DOHH2 (cell line): ENCODE measurements at regions not wholly inside any gene's neighbourhood (a gene's known extent, or its start where the extent isn't known, plus 50 kb on each side); places are given as distances from the start of the nearest gene placed in this dataset.

Source experiments
- H3F3A ChIP-seq: fragments of 200-600 bp; sonication (generic), shearing (Covaris generic); 2 replicates; pipeline ENCODE4 v1.6.0; 2016; ENCODE audit warnings: antibody characterized with exemption, mild to moderate bottlenecking; ENCODE audit not compliant: control insufficient read depth, insufficient read depth
- H3K27ac ChIP-seq: fragments of 200-600 bp; sonication (generic); 2 replicates; pipeline ENCODE4 v1.5.1; 2014; ENCODE audit warnings: low read depth, mild to moderate bottlenecking, low read length, moderate library complexity
- H3K27me3 ChIP-seq: fragments of 200-600 bp; sonication (generic); 2 replicates; pipeline ENCODE4 v1.6.1; 2014; ENCODE audit warnings: mild to moderate bottlenecking, low read length, mixed read lengths; ENCODE audit not compliant: control insufficient read depth
- H3K36me3 ChIP-seq: fragments of 200-600 bp; sonication (generic); 2 replicates; pipeline ENCODE4 v1.6.1; 2014; ENCODE audit warnings: mild to moderate bottlenecking, low read length, moderate library complexity, mixed read lengths; ENCODE audit not compliant: control insufficient read depth
- H3K4me1 ChIP-seq: fragments of 200-600 bp; sonication (generic); 2 replicates; pipeline ENCODE4 v1.6.1; 2014; ENCODE audit warnings: mild to moderate bottlenecking, low read length, mixed read lengths; ENCODE audit not compliant: control insufficient read depth
- H3K4me2 ChIP-seq: fragments of 200-600 bp; sonication (generic); 2 replicates; pipeline ENCODE4 v1.6.0; 2014; ENCODE audit warnings: mild to moderate bottlenecking, low read length, moderate library complexity
- H3K4me3 ChIP-seq: fragments of 200-600 bp; sonication (generic); 2 replicates; pipeline ENCODE4 v1.5.1; 2014; ENCODE audit warnings: mild to moderate bottlenecking, low read length, mixed read lengths
- H3K79me2 ChIP-seq: fragments of 200-600 bp; sonication (generic); 2 replicates; pipeline ENCODE4 v1.6.1; 2014; ENCODE audit warnings: mild to moderate bottlenecking, low read length, mixed read lengths; ENCODE audit not compliant: control insufficient read depth
- H3K9me2 ChIP-seq: fragments of 200-600 bp; sonication (generic); replicated peaks from 2 replicates; pipeline ENCODE4 v1.6.1; 2014; ENCODE audit warnings: mild to moderate bottlenecking, low read length, mixed read lengths; ENCODE audit not compliant: control insufficient read depth
- H3K9me3 ChIP-seq: fragments of 200-600 bp; sonication (generic); 2 replicates; pipeline ENCODE4 v1.6.1; 2014; ENCODE audit warnings: antibody characterized with exemption, low read length, mixed read lengths; ENCODE audit not compliant: control insufficient read depth, insufficient read depth
- H4K20me1 ChIP-seq: fragments of 200-600 bp; sonication (generic); 2 replicates; pipeline ENCODE4 v1.6.0; 2014; ENCODE audit warnings: low read depth, mild to moderate bottlenecking, antibody characterized with exemption, low read length, moderate library complexity; ENCODE audit not compliant: control insufficient read depth, insufficient read depth
- EZH2phosphoT487 ChIP-seq: fragments of 200-600 bp; sonication (generic); IDR thresholded peaks from 2 replicates; pipeline ENCODE4 v1.6.1; 2017; ENCODE audit warnings: borderline replicate concordance, mild to moderate bottlenecking, antibody characterized with exemption, low read length, moderate library complexity, mixed read lengths
- TF ChIP-seq, protein P1 (sequence below): fragments of 200-600 bp; sonication (generic); IDR thresholded peaks from one replicate; pipeline ENCODE4 v1.5.1; 2014; ENCODE audit warnings: antibody characterized with exemption, mild to moderate bottlenecking, low read depth, low read length; ENCODE audit not compliant: poor library complexity, severe bottlenecking

DNA sequence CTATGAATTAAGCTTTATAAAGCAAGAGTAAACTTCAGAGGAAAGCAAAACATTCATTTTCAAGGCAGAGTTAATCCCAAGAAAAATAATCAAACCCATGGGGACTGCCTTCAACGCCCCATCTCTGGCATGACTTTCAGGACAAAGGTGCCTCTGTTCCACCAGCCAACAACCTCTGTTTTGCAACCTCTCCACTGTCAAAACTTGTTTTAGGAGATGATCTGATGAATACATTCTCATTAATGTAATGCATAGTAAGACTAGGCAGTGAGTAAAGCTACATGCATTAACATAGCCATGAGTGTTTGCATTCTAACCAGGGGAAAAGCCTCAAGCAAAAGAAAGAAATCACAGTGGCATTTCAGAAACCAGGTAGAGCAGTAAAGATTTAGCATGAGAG lies 357.0 kb downstream of the FBXO15 start:
- H3K4me3 ChIP-seq = no peak overlapping the region
- H4K20me1 ChIP-seq = no peaks in the 10 kb centered on the region
- H3K36me3 ChIP-seq = no peaks in the 10 kb centered on the region
- TF ChIP-seq, protein P1, sequence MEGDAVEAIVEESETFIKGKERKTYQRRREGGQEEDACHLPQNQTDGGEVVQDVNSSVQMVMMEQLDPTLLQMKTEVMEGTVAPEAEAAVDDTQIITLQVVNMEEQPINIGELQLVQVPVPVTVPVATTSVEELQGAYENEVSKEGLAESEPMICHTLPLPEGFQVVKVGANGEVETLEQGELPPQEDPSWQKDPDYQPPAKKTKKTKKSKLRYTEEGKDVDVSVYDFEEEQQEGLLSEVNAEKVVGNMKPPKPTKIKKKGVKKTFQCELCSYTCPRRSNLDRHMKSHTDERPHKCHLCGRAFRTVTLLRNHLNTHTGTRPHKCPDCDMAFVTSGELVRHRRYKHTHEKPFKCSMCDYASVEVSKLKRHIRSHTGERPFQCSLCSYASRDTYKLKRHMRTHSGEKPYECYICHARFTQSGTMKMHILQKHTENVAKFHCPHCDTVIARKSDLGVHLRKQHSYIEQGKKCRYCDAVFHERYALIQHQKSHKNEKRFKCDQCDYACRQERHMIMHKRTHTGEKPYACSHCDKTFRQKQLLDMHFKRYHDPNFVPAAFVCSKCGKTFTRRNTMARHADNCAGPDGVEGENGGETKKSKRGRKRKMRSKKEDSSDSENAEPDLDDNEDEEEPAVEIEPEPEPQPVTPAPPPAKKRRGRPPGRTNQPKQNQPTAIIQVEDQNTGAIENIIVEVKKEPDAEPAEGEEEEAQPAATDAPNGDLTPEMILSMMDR = no peak
- TF ChIP-seq EZH2phosphoT487 = no peak
- no peaks in the 10 kb centered on the region for H3K27me3 ChIP-seq
- H3F3A ChIP-seq = no peaks in the 10 kb centered on the region
- H3K4me1 ChIP-seq = no peaks in the 10 kb centered on the region
- H3K79me2 ChIP-seq = no peaks in the 10 kb centered on the region
- no peaks in the 10 kb centered on the region for H3K9me3 ChIP-seq
- H3K9me2 ChIP-seq = no peaks in the 10 kb centered on the region
- H3K27ac ChIP-seq = no peak overlapping the region
- no peak overlapping the region for H3K4me2 ChIP-seq

- Histone ChIP-seq H3F3A (no peaks in the 10 kb centered on the region), H3K4me1 (no peaks in the 10 kb centered on the region), H3K4me2 (no peak overlapping the region), H3K79me2 (no peaks in the 10 kb centered on the region), H3K27ac (no peak overlapping the region), H3K9me3 (no peaks in the 10 kb centered on the region), H3K27me3 (no peaks in the 10 kb centered on the region), H4K20me1 (no peaks in the 10 kb centered on the region), H3K4me3 (no peak overlapping the region), H3K9me2 (no peaks in the 10 kb centered on the region), H3K36me3 (no peaks in the 10 kb centered on the region)
- TF ChIP-seq, protein P1 = no peak
- no peak for TF ChIP-seq EZH2phosphoT487
These were observed 360.3 kb downstream of the FBXO15 start for GRCh38 chr18:73787316-73787715.

- Histone ChIP-seq H3K79me2 (no peaks in the 10 kb centered on the region), H3K9me2 (no peaks in the 10 kb centered on the region), H3F3A (no peaks in the 10 kb centered on the region), H3K27ac (no peak overlapping the region), H3K4me2 (no peak overlapping the region), H3K27me3 (no peaks in the 10 kb centered on the region), H3K9me3 (no peaks in the 10 kb centered on the region), H3K36me3 (no peaks in the 10 kb centered on the region), H3K4me1 (no peaks in the 10 kb centered on the region), H4K20me1 (no peaks in the 10 kb centered on the region), H3K4me3 (no peak overlapping the region)
- no peak for TF ChIP-seq EZH2phosphoT487
- TF ChIP-seq, protein P1 = no peak
These were observed 362.3 kb downstream of the FBXO15 start for GRCh38 chr18:73785300-73785699.

DNA sequence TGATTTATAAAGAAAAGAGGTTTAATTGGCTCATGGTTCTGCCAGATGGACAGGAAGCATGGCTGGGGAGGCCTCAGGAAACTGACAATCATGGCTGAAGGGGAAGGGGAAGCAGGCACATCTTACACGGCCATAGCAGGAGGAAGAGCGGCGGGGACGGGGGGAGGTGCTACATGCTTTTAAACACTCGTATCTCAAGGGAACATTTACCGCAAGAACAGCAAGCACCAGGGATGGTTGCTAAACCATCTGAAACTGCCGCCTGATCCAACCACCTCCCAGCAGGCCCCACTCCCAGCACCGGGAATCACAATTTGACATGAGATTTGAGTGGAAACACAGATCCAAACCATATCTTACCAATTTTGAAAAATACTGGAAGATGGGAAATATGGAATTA lies 362.8 kb downstream of the FBXO15 start:
- no peaks in the 10 kb centered on the region for H3K9me2 ChIP-seq
- no peaks in the 10 kb centered on the region for H3K36me3 ChIP-seq
- no peaks in the 10 kb centered on the region for H3F3A ChIP-seq
- no peaks in the 10 kb centered on the region for H4K20me1 ChIP-seq
- no peaks in the 10 kb centered on the region for H3K4me1 ChIP-seq
- no peak for TF ChIP-seq EZH2phosphoT487
- TF ChIP-seq, protein P1 = no peak
- no peaks in the 10 kb centered on the region for H3K79me2 ChIP-seq
- no peaks in the 10 kb centered on the region for H3K27me3 ChIP-seq
- H3K27ac ChIP-seq = no peak overlapping the region
- H3K4me2 ChIP-seq = no peak overlapping the region
- no peak overlapping the region for H3K4me3 ChIP-seq
- H3K9me3 ChIP-seq = no peaks in the 10 kb centered on the region
